OCI-LY3 (cell line): ENCODE measurements at regions not wholly inside any gene's neighbourhood (a gene's known extent, or its start where the extent isn't known, plus 50 kb on each side); places are given as distances from the start of the nearest gene placed in this dataset.

Experiments
- H2AFZ ChIP-seq: fragments of 200-600, 300-600 bp; shearing (Covaris generic); 2 replicates; pipeline ENCODE4 v1.6.0; 2014; ENCODE audit warnings: antibody characterized with exemption, low read depth, low read length
- H3K27ac ChIP-seq: fragments of 200-600, 300-600 bp; sonication (generic); 2 replicates; pipeline ENCODE4 v1.5.1; 2014; ENCODE audit warnings: mild to moderate bottlenecking, low read length, moderate library complexity, mixed read lengths
- H3K27me3 ChIP-seq: fragments of 200-600, 300-600 bp; sonication (generic); 2 replicates; pipeline ENCODE4 v1.6.1; 2014; ENCODE audit warnings: low read depth, low read length, mixed read lengths
- H3K36me3 ChIP-seq: fragments of 200-600, 300-600 bp; sonication (generic); replicated peaks from 2 replicates; pipeline ENCODE3; 2014; ENCODE audit warnings: low read depth, low read length, mixed read lengths
- H3K4me1 ChIP-seq: fragments of 300-600, 200-600 bp; sonication (generic); 2 replicates; pipeline ENCODE4 v1.6.1; 2014; ENCODE audit warnings: low read length, mixed read lengths
- H3K4me2 ChIP-seq: fragments of 200-600, 300-600 bp; sonication (generic); 2 replicates; pipeline ENCODE4 v1.6.1; 2014; ENCODE audit warnings: low read length, mixed read lengths
- H3K4me3 ChIP-seq: fragments of 300-600, 200-600 bp; sonication (generic); 2 replicates; pipeline ENCODE4 v1.5.1; 2014; ENCODE audit warnings: antibody characterized with exemption, mild to moderate bottlenecking, low read length, moderate library complexity
- H3K79me2 ChIP-seq: fragments of 300-600, 200-600 bp; shearing (Covaris generic); 2 replicates; pipeline ENCODE4 v1.6.1; 2014; ENCODE audit warnings: mild to moderate bottlenecking, low read length, mixed read lengths
- H3K9ac ChIP-seq: fragments of 300-600, 200-600 bp; shearing (Covaris generic); 2 replicates; pipeline ENCODE4 v1.6.0; 2014; ENCODE audit warnings: mild to moderate bottlenecking, low read length, moderate library complexity
- H3K9me3 ChIP-seq: fragments of 200-600, 300-600 bp; shearing (Covaris generic); 2 replicates; pipeline ENCODE4 v1.6.1; 2014; ENCODE audit warnings: low read length, mixed read lengths; ENCODE audit not compliant: insufficient read depth
- H4K20me1 ChIP-seq: fragments of 200-600, 300-600 bp; sonication (generic); 2 replicates; pipeline ENCODE4 v1.6.1; 2016; ENCODE audit warnings: low read length, mixed read lengths; ENCODE audit not compliant: insufficient read depth
- EZH2phosphoT487 ChIP-seq: fragments of 200-600 bp; shearing (Covaris generic); IDR thresholded peaks from 2 replicates; pipeline ENCODE4 v1.6.1; 2018; ENCODE audit warnings: antibody characterized with exemption, mixed run types, low read depth
- TF ChIP-seq, protein P1 (sequence below): fragments of 200-600, 300-600 bp; sonication (generic); IDR thresholded peaks from 2 replicates; pipeline ENCODE4 v1.5.1; 2014; ENCODE audit warnings: antibody characterized with exemption, low read length, low read depth

DNA sequence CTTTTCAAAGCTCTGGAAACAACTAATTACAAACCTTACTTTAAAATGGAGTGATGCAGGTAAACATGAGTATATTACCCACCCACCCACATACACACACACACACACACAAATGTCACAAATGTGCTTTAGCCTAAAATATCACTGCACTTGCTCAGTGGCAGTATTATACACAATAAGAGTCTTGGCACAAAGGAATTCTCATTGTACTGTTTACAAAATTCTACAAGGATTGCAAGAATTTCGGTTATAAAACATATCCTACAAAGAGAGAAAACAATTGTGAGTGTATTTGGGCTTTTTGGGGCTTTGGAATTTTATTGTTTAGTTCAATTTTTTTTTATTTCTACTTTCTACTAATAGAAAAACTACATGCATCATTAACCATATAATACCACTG is 113.2 kb upstream of the BEND6 start:
- Histone ChIP-seq H2AFZ (no peak overlapping the region), H3K9me3 (no peaks in the 10 kb centered on the region), H3K27ac (no peak overlapping the region), H3K4me2 (no peak overlapping the region), H3K9ac (no peak overlapping the region), H3K36me3 (no peaks in the 10 kb centered on the region), H3K27me3 (peaks cover 7% of the 10 kb centered on the region), H3K4me1 (peaks cover 12% of the 10 kb centered on the region; the same call in 1 of the 2 replicates), H3K79me2 (no peaks in the 10 kb centered on the region), H4K20me1 (no peaks in the 10 kb centered on the region), H3K4me3 (no peak overlapping the region)
- TF ChIP-seq, protein P1, sequence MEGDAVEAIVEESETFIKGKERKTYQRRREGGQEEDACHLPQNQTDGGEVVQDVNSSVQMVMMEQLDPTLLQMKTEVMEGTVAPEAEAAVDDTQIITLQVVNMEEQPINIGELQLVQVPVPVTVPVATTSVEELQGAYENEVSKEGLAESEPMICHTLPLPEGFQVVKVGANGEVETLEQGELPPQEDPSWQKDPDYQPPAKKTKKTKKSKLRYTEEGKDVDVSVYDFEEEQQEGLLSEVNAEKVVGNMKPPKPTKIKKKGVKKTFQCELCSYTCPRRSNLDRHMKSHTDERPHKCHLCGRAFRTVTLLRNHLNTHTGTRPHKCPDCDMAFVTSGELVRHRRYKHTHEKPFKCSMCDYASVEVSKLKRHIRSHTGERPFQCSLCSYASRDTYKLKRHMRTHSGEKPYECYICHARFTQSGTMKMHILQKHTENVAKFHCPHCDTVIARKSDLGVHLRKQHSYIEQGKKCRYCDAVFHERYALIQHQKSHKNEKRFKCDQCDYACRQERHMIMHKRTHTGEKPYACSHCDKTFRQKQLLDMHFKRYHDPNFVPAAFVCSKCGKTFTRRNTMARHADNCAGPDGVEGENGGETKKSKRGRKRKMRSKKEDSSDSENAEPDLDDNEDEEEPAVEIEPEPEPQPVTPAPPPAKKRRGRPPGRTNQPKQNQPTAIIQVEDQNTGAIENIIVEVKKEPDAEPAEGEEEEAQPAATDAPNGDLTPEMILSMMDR = no peak
- TF ChIP-seq EZH2phosphoT487 = no peak

DNA sequence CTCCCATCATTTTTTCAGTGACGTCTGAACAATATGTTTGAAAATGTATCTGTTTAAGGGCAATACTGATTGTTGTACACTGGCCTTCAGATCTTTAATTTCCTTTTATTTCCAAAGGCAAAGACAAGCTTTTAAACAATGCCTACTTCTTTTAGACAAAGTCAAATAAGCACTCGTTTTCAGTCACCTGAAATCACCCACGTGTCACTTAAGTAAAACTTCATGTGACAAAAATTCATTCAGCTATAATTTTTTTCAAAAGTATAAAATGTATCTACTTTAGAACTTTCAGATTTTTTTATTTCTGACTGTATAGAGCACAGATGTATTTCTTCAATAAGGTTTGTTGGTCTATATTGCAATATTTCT is 113.5 kb upstream of the BEND6 start:
- Histone ChIP-seq H2AFZ (no peak overlapping the region), H3K36me3 (no peaks in the 10 kb centered on the region), H3K9ac (no peak overlapping the region), H3K79me2 (no peaks in the 10 kb centered on the region), H3K9me3 (no peaks in the 10 kb centered on the region), H3K4me2 (no peak overlapping the region), H4K20me1 (no peaks in the 10 kb centered on the region), H3K27me3 (peaks cover 7% of the 10 kb centered on the region), H3K27ac (no peak overlapping the region), H3K4me1 (peaks cover 12% of the 10 kb centered on the region; the same call in 1 of the 2 replicates), H3K4me3 (no peak overlapping the region)
- TF ChIP-seq, protein P1 = no peak
- TF ChIP-seq EZH2phosphoT487 = no peak

DNA sequence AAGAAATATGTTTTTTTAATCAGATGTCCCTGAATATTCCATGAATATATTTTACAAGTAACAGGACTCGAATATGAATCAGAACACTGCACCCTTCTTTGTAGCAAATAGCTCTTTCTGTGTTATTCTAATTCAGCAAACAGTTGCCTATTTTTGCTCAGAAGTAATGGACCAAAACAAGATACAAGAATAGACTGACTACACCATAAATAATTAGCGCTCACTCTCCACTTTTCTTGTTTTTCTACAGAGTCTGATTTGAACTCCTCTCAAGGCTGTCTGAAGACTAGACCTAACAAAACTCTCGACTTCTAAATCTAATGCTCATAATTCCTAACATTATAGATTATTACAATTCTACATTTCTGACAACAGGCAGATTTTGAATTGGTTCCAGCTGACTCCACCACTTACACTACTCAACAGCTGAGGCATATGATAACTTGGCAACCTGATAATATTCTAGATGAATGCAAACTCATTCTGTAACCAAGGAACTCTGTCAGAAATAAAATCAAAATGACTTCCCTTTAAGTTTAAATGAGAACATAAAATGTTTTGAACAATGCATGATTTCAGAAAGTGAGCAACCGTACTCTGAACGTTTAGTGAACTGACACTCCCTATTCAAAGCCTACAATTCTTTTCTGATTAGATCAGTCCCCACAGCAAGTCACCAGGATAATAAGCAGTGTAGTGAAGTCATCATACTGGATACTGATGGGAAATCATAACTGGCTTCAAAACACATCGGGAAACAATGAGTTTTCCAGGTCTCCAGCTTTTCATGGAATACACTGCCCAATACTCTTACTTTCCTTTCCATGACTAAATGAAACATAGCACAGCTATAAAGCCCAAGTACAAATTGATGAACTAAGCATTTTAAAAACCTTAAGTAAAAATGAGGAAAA is 114.2 kb upstream of the BEND6 start:
- Histone ChIP-seq H3K9ac (no peak overlapping the region), H3K27ac (no peak overlapping the region), H3K4me1 (peaks cover 12% of the 10 kb centered on the region; the same call in 1 of the 2 replicates), H3K4me2 (no peak overlapping the region), H3K27me3 (peaks cover 7% of the 10 kb centered on the region), H4K20me1 (no peaks in the 10 kb centered on the region), H3K36me3 (no peaks in the 10 kb centered on the region), H3K79me2 (no peaks in the 10 kb centered on the region), H3K9me3 (no peaks in the 10 kb centered on the region), H3K4me3 (no peak overlapping the region), H2AFZ (no peak overlapping the region)
- TF ChIP-seq, protein P1 = no peak
- TF ChIP-seq EZH2phosphoT487 = no peak

DNA sequence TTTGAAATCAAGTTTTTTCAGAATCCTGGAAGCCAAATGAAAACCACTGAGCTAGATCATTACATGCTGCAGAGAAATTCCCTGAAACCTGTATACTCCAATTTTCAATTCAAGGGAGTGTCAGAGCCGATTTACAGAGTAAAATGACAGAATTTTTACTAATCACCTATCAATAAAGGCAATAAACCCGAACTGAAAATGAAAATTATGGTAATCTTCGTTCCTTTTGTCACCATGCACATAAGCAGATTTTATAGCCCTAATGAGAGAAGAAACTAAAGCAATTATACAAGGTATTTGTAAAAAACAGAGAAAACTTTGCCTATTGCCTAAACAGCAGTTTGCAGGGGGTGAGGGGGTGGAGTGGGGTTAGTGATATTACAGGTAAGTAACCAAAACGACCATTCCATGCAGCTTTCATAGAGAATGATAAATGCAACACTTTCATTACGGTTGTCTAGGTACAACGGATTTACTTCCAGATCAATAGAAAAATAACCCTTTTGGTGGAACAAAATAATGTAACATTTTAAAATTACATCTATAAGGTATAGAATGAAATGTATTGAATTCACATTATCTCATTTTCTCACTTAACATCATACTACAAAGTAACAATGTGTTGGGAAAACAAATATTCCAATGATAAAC is 115.2 kb upstream of the BEND6 start:
- Histone ChIP-seq H3K27ac (no peak overlapping the region), H3K4me2 (peak overlapping the region; percentile 49), H3K36me3 (no peaks in the 10 kb centered on the region), H2AFZ (no peak overlapping the region), H3K9ac (no peak overlapping the region), H3K9me3 (no peaks in the 10 kb centered on the region), H4K20me1 (no peaks in the 10 kb centered on the region), H3K4me1 (peaks cover 12% of the 10 kb centered on the region; the same call in 1 of the 2 replicates), H3K4me3 (peak overlapping the region; percentile 17), H3K79me2 (no peaks in the 10 kb centered on the region), H3K27me3 (peaks cover 7% of the 10 kb centered on the region)
- no peak for TF ChIP-seq EZH2phosphoT487
- TF ChIP-seq, protein P1 = no peak
